WTC11 (cell line): ENCODE measurements at regions not wholly inside any gene's neighbourhood (a gene's known extent, or its start where the extent isn't known, plus 50 kb on each side); places are given as distances from the start of the nearest gene placed in this dataset.

Experiments
- ATAC-seq: fragments of 200-7000 bp; cut with Tn5 transposase; 2 replicates; pipeline ENCODE4 v1.10.0; 2021; ENCODE audit warnings: mild to moderate bottlenecking, moderate library complexity
- CTCF ChIA-PET: fragments of 300-600 bp; sonication (Branson Sonifier 250); formaldehyde crosslinking; loops from one replicate; lab custom pipeline; 2021; ENCODE audit warnings: antibody characterized with exemption; lab: Charles Lee
- POLR2A ChIA-PET: fragments of 350-600 bp; sonication (Branson Sonifier 250); formaldehyde crosslinking; loops from one replicate; lab custom pipeline; 2021; ENCODE audit warnings: antibody characterized with exemption; lab: Charles Lee
- DNase-seq: peaks from one replicate; pipeline ENCODE4 v3.0.0; 2021; ENCODE audit warnings: low spot score
- H3K27ac Mint-ChIP-seq: 2 replicates; pipeline ENCODE4 v1.8.0; 2021; ENCODE audit warnings: mixed read lengths
- H3K27me3 Mint-ChIP-seq: 2 replicates; pipeline ENCODE4 v1.8.0; 2021; ENCODE audit warnings: low read depth, mild to moderate bottlenecking, moderate library complexity, mixed read lengths
- H3K36me3 Mint-ChIP-seq: 2 replicates; pipeline ENCODE4 v1.8.0; 2021; ENCODE audit warnings: mixed read lengths
- H3K4me1 Mint-ChIP-seq: 2 replicates; pipeline ENCODE4 v1.8.0; 2022; ENCODE audit warnings: mixed read lengths
- H3K4me3 Mint-ChIP-seq: 2 replicates; pipeline ENCODE4 v1.8.0; 2021; ENCODE audit warnings: mild to moderate bottlenecking, moderate library complexity, mixed read lengths
- H3K9me3 Mint-ChIP-seq: 2 replicates; pipeline ENCODE4 v1.8.0; 2021; ENCODE audit warnings: mixed read lengths
- ATF2 ChIP-seq: sonication (generic); formaldehyde crosslinking; IDR thresholded peaks from 2 replicates; pipeline ENCODE4 v1.8.1; 2022; ENCODE audit warnings: low read depth, missing genetic modification reagents, borderline replicate concordance
- CREB1 ChIP-seq: sonication (generic); formaldehyde crosslinking; IDR thresholded peaks from 2 replicates; pipeline ENCODE4 v1.8.0; 2023; ENCODE audit warnings: mild to moderate bottlenecking, missing genetic modification reagents
- CREM ChIP-seq: sonication (generic); formaldehyde crosslinking; IDR thresholded peaks from 2 replicates; pipeline ENCODE4 v1.8.1; 2022; ENCODE audit warnings: mild to moderate bottlenecking, missing genetic modification reagents, moderate library complexity
- E2F4 ChIP-seq: sonication (generic); formaldehyde crosslinking; IDR thresholded peaks from 2 replicates; pipeline ENCODE4 v1.8.1; 2022; ENCODE audit warnings: low read depth, mild to moderate bottlenecking, moderate library complexity, missing genetic modification reagents, borderline replicate concordance
- FOXJ3 ChIP-seq: sonication (generic); formaldehyde crosslinking; IDR thresholded peaks from 2 replicates; pipeline ENCODE4 v1.9.0; 2021; ENCODE audit warnings: missing genetic modification reagents, mild to moderate bottlenecking, borderline replicate concordance
- GTF2I ChIP-seq: fragments of 250-450 bp; sonication (Bioruptor Pico); conservative IDR thresholded peaks from 2 replicates; pipeline ENCODE4 v1.4.0; 2021; ENCODE audit warnings: mild to moderate bottlenecking
- KAT7 ChIP-seq: sonication (generic); formaldehyde crosslinking; IDR thresholded peaks from 2 replicates; pipeline ENCODE4 v1.8.1; 2023; ENCODE audit warnings: missing genetic modification reagents, mild to moderate bottlenecking, borderline replicate concordance
- NR1H2 ChIP-seq: sonication (generic); formaldehyde crosslinking; IDR thresholded peaks from 2 replicates; pipeline ENCODE4 v1.9.0; 2021; ENCODE audit warnings: mild to moderate bottlenecking, moderate library complexity, missing genetic modification reagents
- NR3C1 ChIP-seq: sonication (generic); formaldehyde crosslinking; conservative IDR thresholded peaks from 2 replicates; pipeline ENCODE4 v1.8.1; 2023; ENCODE audit warnings: low read depth, mild to moderate bottlenecking, missing genetic modification reagents
- SMAD3 ChIP-seq: sonication (generic); formaldehyde crosslinking; IDR thresholded peaks from 2 replicates; pipeline ENCODE4 v1.8.0; 2022; ENCODE audit warnings: missing genetic modification reagents, mild to moderate bottlenecking, borderline replicate concordance
- TCF7 ChIP-seq: sonication (generic); formaldehyde crosslinking; IDR thresholded peaks from 2 replicates; pipeline ENCODE4 v1.8.0; 2022; ENCODE audit warnings: mild to moderate bottlenecking, low read depth, missing genetic modification reagents, moderate library complexity
- TP53 ChIP-seq: sonication (generic); formaldehyde crosslinking; IDR thresholded peaks from 2 replicates; pipeline ENCODE4 v1.8.1; 2023; ENCODE audit warnings: mild to moderate bottlenecking, missing genetic modification reagents
- ZBTB21 ChIP-seq: sonication (generic); formaldehyde crosslinking; IDR thresholded peaks from 2 replicates; pipeline ENCODE4 v1.8.1; 2023; ENCODE audit warnings: mild to moderate bottlenecking, missing genetic modification reagents, borderline replicate concordance
- ZBTB43 ChIP-seq: sonication (generic); formaldehyde crosslinking; IDR thresholded peaks from 2 replicates; pipeline ENCODE4 v1.8.1; 2023; ENCODE audit warnings: mild to moderate bottlenecking, missing genetic modification reagents
- ZMAT4 ChIP-seq: fragments of 250-450 bp; sonication (Bioruptor Pico); IDR thresholded peaks from 2 replicates; pipeline ENCODE4 v1.9.0; 2021; ENCODE audit warnings: mild to moderate bottlenecking
- ZNF138 ChIP-seq: sonication (generic); formaldehyde crosslinking; conservative IDR thresholded peaks from 2 replicates; pipeline ENCODE4 v1.8.1; 2022; ENCODE audit warnings: mild to moderate bottlenecking, moderate library complexity, missing genetic modification reagents
- ZNF317 ChIP-seq: sonication (generic); formaldehyde crosslinking; IDR thresholded peaks from 2 replicates; pipeline ENCODE4 v1.8.1; 2023; ENCODE audit warnings: low read depth, mild to moderate bottlenecking, moderate library complexity, missing genetic modification reagents, borderline replicate concordance
- TF ChIP-seq, protein P1 (sequence below): sonication (generic); formaldehyde crosslinking; IDR thresholded peaks from 2 replicates; pipeline ENCODE4 v1.8.1; 2023; ENCODE audit warnings: mild to moderate bottlenecking, moderate library complexity, missing genetic modification reagents
- TF ChIP-seq, protein P2 (sequence below): sonication (generic); formaldehyde crosslinking; IDR thresholded peaks from 2 replicates; pipeline ENCODE4 v1.8.0; 2023; ENCODE audit warnings: missing genetic modification reagents
- TF ChIP-seq, protein P3 (sequence below): sonication (generic); formaldehyde crosslinking; IDR thresholded peaks from 2 replicates; pipeline ENCODE4 v1.8.0; 2022; ENCODE audit warnings: mild to moderate bottlenecking, missing genetic modification reagents

GRCh38 chr6:100276311-100277057 is 188.2 kb downstream of the SIM1 start:
- H3K27me3 Mint-ChIP-seq: no peaks in the 10 kb centered on the region
- TF ChIP-seq CREB1 (CRISPR knock-in tag) (no peak), ZMAT4 (no peak), ATF2 (CRISPR knock-in tag) (no peak), NR1H2 (CRISPR knock-in tag) (no peak), GTF2I (no peak), FOXJ3 (no peak), CREM (CRISPR knock-in tag) (no peak), NR3C1 (CRISPR knock-in tag) (no peak)
- TF ChIP-seq, protein P1, sequence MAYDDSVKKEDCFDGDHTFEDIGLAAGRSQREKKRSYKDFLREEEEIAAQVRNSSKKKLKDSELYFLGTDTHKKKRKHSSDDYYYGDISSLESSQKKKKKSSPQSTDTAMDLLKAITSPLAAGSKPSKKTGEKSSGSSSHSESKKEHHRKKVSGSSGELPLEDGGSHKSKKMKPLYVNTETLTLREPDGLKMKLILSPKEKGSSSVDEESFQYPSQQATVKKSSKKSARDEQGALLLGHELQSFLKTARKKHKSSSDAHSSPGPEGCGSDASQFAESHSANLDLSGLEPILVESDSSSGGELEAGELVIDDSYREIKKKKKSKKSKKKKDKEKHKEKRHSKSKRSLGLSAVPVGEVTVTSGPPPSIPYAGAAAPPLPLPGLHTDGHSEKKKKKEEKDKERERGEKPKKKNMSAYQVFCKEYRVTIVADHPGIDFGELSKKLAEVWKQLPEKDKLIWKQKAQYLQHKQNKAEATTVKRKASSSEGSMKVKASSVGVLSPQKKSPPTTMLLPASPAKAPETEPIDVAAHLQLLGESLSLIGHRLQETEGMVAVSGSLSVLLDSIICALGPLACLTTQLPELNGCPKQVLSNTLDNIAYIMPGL (CRISPR knock-in tag): no peak
- TF ChIP-seq, protein P2, sequence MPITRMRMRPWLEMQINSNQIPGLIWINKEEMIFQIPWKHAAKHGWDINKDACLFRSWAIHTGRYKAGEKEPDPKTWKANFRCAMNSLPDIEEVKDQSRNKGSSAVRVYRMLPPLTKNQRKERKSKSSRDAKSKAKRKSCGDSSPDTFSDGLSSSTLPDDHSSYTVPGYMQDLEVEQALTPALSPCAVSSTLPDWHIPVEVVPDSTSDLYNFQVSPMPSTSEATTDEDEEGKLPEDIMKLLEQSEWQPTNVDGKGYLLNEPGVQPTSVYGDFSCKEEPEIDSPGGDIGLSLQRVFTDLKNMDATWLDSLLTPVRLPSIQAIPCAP (CRISPR knock-in tag): no peak
- ChIA-PET CTCF (interaction anchor here (1.3 kb wide), 1 partner anchor 19 kb away, joined by 3 read pairs; no protein-coding TSS in a partner anchor), POLR2A (no interaction called here)
- peaks cover 12% of the 10 kb centered on the region for H3K9me3 Mint-ChIP-seq
- H3K27ac Mint-ChIP-seq: no peak overlapping the region
- H3K36me3 Mint-ChIP-seq: peaks cover 11% of the 10 kb centered on the region
- DNase-seq (no peak), ATAC-seq (no peak)
- no peak overlapping the region for H3K4me3 Mint-ChIP-seq
- H3K4me1 Mint-ChIP-seq: peaks cover 11% of the 10 kb centered on the region

DNA sequence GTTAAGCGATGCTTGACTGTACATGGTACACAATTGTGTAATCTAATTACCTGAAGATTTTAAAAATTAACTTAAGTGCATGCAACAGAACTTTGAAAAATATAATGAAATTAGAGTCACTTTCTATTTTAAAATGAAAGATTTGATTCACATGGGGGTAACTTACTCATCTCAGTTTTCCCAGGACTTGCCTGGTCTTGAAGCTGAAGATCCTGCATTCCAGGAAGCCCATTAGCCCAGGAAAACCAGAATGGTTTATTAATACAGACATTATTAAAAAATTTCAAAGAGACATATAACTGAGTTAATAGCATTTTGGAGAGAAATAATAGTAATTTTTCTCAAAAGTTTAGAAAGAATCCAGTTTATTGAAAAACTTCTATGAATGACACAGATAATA is 190.6 kb downstream of the SIM1 start:
- ChIA-PET CTCF (no interaction called here), POLR2A (no interaction called here)
- H3K4me1 Mint-ChIP-seq: peaks cover 19% of the 10 kb centered on the region
- H3K27ac Mint-ChIP-seq: no peak overlapping the region
- DNase-seq (no peak), ATAC-seq (no peak)
- H3K36me3 Mint-ChIP-seq: peaks cover 11% of the 10 kb centered on the region
- no peak overlapping the region for H3K4me3 Mint-ChIP-seq
- no peaks in the 10 kb centered on the region for H3K27me3 Mint-ChIP-seq
- H3K9me3 Mint-ChIP-seq: peaks cover 12% of the 10 kb centered on the region
- TF ChIP-seq CREB1 (CRISPR knock-in tag): no peak
- TF ChIP-seq ZBTB21 (CRISPR knock-in tag): no peak
- no peak for TF ChIP-seq TCF7 (CRISPR knock-in tag)
- TF ChIP-seq TP53 (CRISPR knock-in tag): no peak
- no peak for TF ChIP-seq ZBTB43 (CRISPR knock-in tag)
- TF ChIP-seq ZNF317 (CRISPR knock-in tag): no peak
- TF ChIP-seq SMAD3: no peak
- no peak for TF ChIP-seq KAT7 (CRISPR knock-in tag)
- no peak for TF ChIP-seq E2F4 (CRISPR knock-in tag)
- TF ChIP-seq, protein P3, sequence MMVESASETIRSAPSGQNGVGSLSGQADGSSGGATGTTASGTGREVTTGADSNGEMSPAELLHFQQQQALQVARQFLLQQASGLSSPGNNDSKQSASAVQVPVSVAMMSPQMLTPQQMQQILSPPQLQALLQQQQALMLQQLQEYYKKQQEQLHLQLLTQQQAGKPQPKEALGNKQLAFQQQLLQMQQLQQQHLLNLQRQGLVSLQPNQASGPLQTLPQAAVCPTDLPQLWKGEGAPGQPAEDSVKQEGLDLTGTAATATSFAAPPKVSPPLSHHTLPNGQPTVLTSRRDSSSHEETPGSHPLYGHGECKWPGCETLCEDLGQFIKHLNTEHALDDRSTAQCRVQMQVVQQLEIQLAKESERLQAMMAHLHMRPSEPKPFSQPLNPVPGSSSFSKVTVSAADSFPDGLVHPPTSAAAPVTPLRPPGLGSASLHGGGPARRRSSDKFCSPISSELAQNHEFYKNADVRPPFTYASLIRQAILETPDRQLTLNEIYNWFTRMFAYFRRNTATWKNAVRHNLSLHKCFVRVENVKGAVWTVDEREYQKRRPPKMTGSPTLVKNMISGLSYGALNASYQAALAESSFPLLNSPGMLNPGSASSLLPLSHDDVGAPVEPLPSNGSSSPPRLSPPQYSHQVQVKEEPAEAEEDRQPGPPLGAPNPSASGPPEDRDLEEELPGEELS (CRISPR knock-in tag): no peak
- no peak for TF ChIP-seq ZNF138 (CRISPR knock-in tag)
